SK-N-MC (cell line): ENCODE measurements at regions not wholly inside any gene's neighbourhood (a gene's known extent, or its start where the extent isn't known, plus 50 kb on each side); places are given as distances from the start of the nearest gene placed in this dataset.

Source experiments
- EZH2 ChIP-seq: fragments of 200-600 bp; sonication (generic); IDR thresholded peaks from one replicate; pipeline ENCODE4 v1.6.1; 2017; ENCODE audit warnings: antibody characterized with exemption
- FOXP2 ChIP-seq: optimal IDR thresholded peaks from 2 replicates; pipeline ENCODE3; 2011; ENCODE audit warnings: mild to moderate bottlenecking, moderate library complexity; ENCODE audit not compliant: insufficient read depth; ENCODE audit errors: extremely low read length, control extremely low read depth
- POLR2AphosphoS5 ChIP-seq: IDR thresholded peaks from 2 replicates; pipeline ENCODE4 v1.6.1; 2012; ENCODE audit warnings: mild to moderate bottlenecking, low read depth, low read length, borderline replicate concordance

GRCh38 chr16:86363836-86364618 lies 146.3 kb upstream of the FOXF1 start:
- TF ChIP-seq POLR2AphosphoS5 (no peak), FOXP2 (no peak), EZH2 (no peak)
